ENCODE measurements at regions not wholly inside any gene's neighbourhood (a gene's known extent, or its start where the extent isn't known, plus 50 kb on each side); places are given as distances from the start of the nearest gene placed in this dataset.

DNA sequence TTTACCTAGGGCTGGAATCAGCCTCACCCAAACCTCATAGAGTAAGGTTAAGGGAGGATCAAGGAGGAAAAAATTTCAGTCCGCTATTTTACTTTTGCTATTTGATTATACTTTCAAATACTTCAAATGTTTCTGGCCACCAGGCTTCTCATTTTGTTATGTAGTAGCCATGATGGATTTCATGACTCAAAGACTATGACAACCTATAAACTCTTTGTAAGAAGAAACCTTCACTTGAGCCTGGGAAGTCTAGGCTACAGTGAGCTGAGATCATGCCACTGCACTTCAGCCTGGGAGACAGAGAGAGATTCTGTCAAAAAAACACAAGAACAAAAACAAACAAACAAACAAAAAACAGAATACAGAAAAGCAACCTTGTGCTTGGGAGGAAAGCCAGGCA is 293.6 kb upstream of the TNC start:
- no peak for DNase-seq
- Histone ChIP-seq H3K36me3 (no peaks in the 10 kb centered on the region), H3K9me3 (ENCODE audit: severe bottlenecking) (no peaks in the 10 kb centered on the region), H3K4me3 (ENCODE audit: low read depth, low read length) (no peak overlapping the region), H3K27ac (no peak overlapping the region), H3K27me3 (ENCODE audit: insufficient read depth, low read depth, severe bottlenecking) (no peaks in the 10 kb centered on the region)
- TF ChIP-seq, protein P1, sequence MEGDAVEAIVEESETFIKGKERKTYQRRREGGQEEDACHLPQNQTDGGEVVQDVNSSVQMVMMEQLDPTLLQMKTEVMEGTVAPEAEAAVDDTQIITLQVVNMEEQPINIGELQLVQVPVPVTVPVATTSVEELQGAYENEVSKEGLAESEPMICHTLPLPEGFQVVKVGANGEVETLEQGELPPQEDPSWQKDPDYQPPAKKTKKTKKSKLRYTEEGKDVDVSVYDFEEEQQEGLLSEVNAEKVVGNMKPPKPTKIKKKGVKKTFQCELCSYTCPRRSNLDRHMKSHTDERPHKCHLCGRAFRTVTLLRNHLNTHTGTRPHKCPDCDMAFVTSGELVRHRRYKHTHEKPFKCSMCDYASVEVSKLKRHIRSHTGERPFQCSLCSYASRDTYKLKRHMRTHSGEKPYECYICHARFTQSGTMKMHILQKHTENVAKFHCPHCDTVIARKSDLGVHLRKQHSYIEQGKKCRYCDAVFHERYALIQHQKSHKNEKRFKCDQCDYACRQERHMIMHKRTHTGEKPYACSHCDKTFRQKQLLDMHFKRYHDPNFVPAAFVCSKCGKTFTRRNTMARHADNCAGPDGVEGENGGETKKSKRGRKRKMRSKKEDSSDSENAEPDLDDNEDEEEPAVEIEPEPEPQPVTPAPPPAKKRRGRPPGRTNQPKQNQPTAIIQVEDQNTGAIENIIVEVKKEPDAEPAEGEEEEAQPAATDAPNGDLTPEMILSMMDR (IDR thresholded peaks at IDR 0.05; ENCODE audit: low read depth, low read length), result no peak

- no peaks in the 10 kb centered on the region for H3K9me3 ChIP-seq (ENCODE audit: severe bottlenecking)
- no peaks in the 10 kb centered on the region for H3K36me3 ChIP-seq
- TF ChIP-seq, protein P1 (IDR thresholded peaks at IDR 0.05; ENCODE audit: low read depth, low read length), result no peak
- no peak overlapping the region for H3K27ac ChIP-seq
- H3K4me3 ChIP-seq (ENCODE audit: low read depth, low read length), result no peak overlapping the region
- H3K27me3 ChIP-seq (ENCODE audit: insufficient read depth, low read depth, severe bottlenecking), result no peaks in the 10 kb centered on the region
- no peak for DNase-seq
Observed at GRCh38 chr9:115411993-115412452, 294.1 kb upstream of the TNC start.

GRCh38 chr9:115412656-115413055 is 294.7 kb upstream of the TNC start:
- no peak overlapping the region for H3K4me3 ChIP-seq (ENCODE audit: low read depth, low read length)
- H3K27me3 ChIP-seq (ENCODE audit: insufficient read depth, low read depth, severe bottlenecking), result no peaks in the 10 kb centered on the region
- H3K27ac ChIP-seq, result no peak overlapping the region
- TF ChIP-seq, protein P1 (IDR thresholded peaks at IDR 0.05; ENCODE audit: low read depth, low read length), result no peak
- no peak for DNase-seq
- no peaks in the 10 kb centered on the region for H3K36me3 ChIP-seq
- no peaks in the 10 kb centered on the region for H3K9me3 ChIP-seq (ENCODE audit: severe bottlenecking)

DNA sequence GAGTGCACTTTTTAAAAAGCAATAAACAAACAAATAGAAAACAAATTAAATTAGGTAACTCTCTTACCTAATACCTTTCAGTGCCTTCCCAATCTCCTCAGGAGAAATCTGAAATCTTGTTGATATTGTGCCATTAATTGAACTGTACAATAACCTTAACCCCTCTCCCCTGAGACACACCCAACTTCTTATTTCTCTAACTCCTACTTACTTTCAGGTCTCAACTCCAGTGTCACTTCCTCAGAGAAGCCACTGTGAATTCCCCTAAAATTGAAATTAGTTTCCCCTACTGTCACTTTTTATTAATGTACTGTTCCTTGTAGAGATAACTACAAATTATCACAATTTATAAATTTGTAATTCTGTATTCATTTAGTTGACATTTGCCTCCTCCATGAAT is 295.3 kb upstream of the TNC start:
- Histone ChIP-seq H3K27me3 (ENCODE audit: insufficient read depth, low read depth, severe bottlenecking) (no peaks in the 10 kb centered on the region), H3K36me3 (no peaks in the 10 kb centered on the region), H3K9me3 (ENCODE audit: severe bottlenecking) (no peaks in the 10 kb centered on the region), H3K27ac (no peak overlapping the region), H3K4me3 (ENCODE audit: low read depth, low read length) (no peak overlapping the region)
- DNase-seq, result no peak
- TF ChIP-seq, protein P1 (IDR thresholded peaks at IDR 0.05; ENCODE audit: low read depth, low read length), result no peak

DNA sequence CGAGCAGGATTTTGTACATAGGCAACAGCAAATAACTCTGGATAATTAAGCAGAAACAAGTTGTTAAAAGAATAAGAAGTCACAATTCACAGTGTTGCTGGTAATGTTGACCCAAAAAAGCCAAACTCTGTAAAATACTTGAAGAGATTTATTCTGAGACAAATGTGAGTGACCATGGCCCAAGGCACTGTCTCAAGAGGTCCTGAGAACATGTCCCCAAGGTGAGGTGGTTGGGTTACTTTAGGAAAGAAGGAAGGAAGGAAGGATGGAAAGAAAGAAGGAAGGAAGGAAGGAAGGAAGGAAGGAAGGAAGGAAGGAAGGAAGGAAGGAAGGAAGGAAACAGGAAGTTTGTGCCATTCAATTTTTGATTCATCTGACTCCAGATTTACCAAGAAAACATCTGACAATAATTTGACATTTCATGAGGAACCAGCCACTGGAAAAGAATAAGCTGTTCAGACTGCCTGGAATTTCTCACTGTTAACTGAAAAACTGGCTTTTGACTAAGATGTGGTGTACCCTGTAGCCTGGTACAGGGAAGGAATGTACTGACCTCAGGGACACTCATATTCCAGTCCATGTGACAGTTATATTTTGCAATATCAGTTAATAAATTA is 295.9 kb upstream of the TNC start:
- H3K9me3 ChIP-seq (ENCODE audit: severe bottlenecking), result no peaks in the 10 kb centered on the region
- H3K4me3 ChIP-seq (ENCODE audit: low read depth, low read length), result no peak overlapping the region
- TF ChIP-seq, protein P1 (IDR thresholded peaks at IDR 0.05; ENCODE audit: low read depth, low read length), result no peak
- H3K27me3 ChIP-seq (ENCODE audit: insufficient read depth, low read depth, severe bottlenecking), result no peaks in the 10 kb centered on the region
- H3K36me3 ChIP-seq, result no peaks in the 10 kb centered on the region
- H3K27ac ChIP-seq, result no peak overlapping the region
- DNase-seq, result no peak

DNA sequence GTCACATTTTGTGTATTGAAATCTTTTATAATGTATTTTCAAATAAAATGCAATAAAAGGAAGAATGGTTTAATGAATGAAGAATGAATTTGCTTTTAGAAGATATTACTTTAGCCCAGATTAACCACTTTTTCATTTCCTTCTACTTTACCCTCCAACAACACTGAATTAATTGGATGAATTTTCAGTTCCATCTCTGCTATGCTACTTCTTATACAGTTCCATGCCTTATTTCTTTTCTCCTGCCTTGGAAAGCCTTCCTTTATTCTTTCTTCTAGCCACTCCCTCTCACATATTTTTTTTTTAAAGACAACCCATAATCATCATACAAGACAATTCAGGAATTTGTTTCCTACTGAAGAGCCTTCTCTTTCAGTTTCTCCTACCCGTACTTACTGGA is 296.6 kb upstream of the TNC start:
- Histone ChIP-seq H3K36me3 (no peaks in the 10 kb centered on the region), H3K4me3 (ENCODE audit: low read depth, low read length) (no peak overlapping the region), H3K9me3 (ENCODE audit: severe bottlenecking) (no peaks in the 10 kb centered on the region), H3K27ac (no peak overlapping the region), H3K27me3 (ENCODE audit: insufficient read depth, low read depth, severe bottlenecking) (no peaks in the 10 kb centered on the region)
- DNase-seq, result no peak
- TF ChIP-seq, protein P1 (IDR thresholded peaks at IDR 0.05; ENCODE audit: low read depth, low read length), result no peak

All from WERI-Rb-1 (cell line).